Mammary epithelial cell (primary cell): ENCODE measurements at regions not wholly inside any gene's neighbourhood (a gene's known extent, or its start where the extent isn't known, plus 50 kb on each side); places are given as distances from the start of the nearest gene placed in this dataset.

Experiments
- EZH2 ChIP-seq: IDR thresholded peaks from 2 replicates; pipeline ENCODE4 v1.6.1; 2012; ENCODE audit warnings: low read length, inconsistent platforms, borderline replicate concordance
- TF ChIP-seq, protein P1 (sequence below), 2 donors: IDR thresholded peaks in 1 of 2; conservative IDR thresholded peaks in 1 of 2; 2 replicates each; pipeline ENCODE4 v1.5.1; 2011 to 2012; ENCODE audit warnings: inconsistent platforms in 2 of 2, low read length in 2 of 2, mild to moderate bottlenecking in 2 of 2, control low read depth in 1 of 2, low read depth in 1 of 2; ENCODE audit not compliant: insufficient read depth in 1 of 2; ENCODE audit errors: extremely low read depth in 1 of 2

DNA sequence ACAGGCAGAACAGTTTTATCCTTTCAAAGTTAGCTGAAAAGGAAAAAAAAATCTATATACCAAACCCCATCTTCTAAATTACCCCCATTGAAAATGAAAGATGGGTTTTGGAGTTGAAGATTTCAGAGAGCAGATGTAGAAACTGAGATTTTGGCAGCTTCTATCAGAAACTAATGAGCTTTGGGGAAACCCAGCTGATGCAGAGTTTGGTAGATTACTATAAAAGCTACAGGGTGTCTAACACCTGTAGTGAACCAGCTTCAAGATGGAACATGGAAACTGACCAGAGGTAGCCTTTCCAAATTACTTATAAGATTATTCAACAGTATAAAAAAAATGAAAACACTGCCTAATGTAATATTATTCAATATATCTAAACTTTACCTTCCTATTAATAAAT lies 583.1 kb downstream of the XIRP2 start:
- TF ChIP-seq, protein P1, sequence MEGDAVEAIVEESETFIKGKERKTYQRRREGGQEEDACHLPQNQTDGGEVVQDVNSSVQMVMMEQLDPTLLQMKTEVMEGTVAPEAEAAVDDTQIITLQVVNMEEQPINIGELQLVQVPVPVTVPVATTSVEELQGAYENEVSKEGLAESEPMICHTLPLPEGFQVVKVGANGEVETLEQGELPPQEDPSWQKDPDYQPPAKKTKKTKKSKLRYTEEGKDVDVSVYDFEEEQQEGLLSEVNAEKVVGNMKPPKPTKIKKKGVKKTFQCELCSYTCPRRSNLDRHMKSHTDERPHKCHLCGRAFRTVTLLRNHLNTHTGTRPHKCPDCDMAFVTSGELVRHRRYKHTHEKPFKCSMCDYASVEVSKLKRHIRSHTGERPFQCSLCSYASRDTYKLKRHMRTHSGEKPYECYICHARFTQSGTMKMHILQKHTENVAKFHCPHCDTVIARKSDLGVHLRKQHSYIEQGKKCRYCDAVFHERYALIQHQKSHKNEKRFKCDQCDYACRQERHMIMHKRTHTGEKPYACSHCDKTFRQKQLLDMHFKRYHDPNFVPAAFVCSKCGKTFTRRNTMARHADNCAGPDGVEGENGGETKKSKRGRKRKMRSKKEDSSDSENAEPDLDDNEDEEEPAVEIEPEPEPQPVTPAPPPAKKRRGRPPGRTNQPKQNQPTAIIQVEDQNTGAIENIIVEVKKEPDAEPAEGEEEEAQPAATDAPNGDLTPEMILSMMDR (conservative IDR thresholded peaks at IDR 0.05 in 1 of 2, IDR thresholded peaks at IDR 0.05 in 1 of 2; ENCODE audit: extremely low read depth in 1 of 2, insufficient read depth in 1 of 2, low read depth in 1 of 2, low read length in 2 of 2) = no peak
- TF ChIP-seq EZH2 = no peak
